IPS DF 6.9 (cell line): ENCODE measurements at regions not wholly inside any gene's neighbourhood (a gene's known extent, or its start where the extent isn't known, plus 50 kb on each side); places are given as distances from the start of the nearest gene placed in this dataset.
"Not testable (repeated sequence)": the region's sequence is repeated elsewhere in the genome, so short reads cannot be mapped to it uniquely, and the experiment has no call there.

Experiments used
- DNase-seq: peaks from one replicate; pipeline ENCODE4 v3.0.0-alpha.2; 2013; ENCODE audit warnings: low read depth, low spot score
- H3K27ac ChIP-seq: one replicate; pipeline ENCODE4 v1.5.1; 2013; ENCODE audit warnings: low read length, control low read depth
- H3K27me3 ChIP-seq: 2 replicates; pipeline ENCODE4 v1.6.1; 2013; ENCODE audit warnings: mild to moderate bottlenecking, low read length; ENCODE audit not compliant: control insufficient read depth, insufficient read depth
- H3K36me3 ChIP-seq: 2 replicates; pipeline ENCODE4 v1.6.1; 2013; ENCODE audit warnings: low read length; ENCODE audit not compliant: control insufficient read depth, insufficient read depth
- H3K4me1 ChIP-seq: 2 replicates; pipeline ENCODE4 v1.6.1; 2013; ENCODE audit warnings: low read length; ENCODE audit not compliant: control insufficient read depth, insufficient read depth
- H3K4me3 ChIP-seq: 2 replicates; pipeline ENCODE4 v1.5.1; 2013; ENCODE audit warnings: mild to moderate bottlenecking, low read length
- H3K9me3 ChIP-seq: 2 replicates; pipeline ENCODE4 v1.6.1; 2013; ENCODE audit warnings: low read length, inconsistent platforms; ENCODE audit not compliant: control insufficient read depth, insufficient read depth
- WGBS: extraction: QIAGEN DNeasy Blood & Tissue Kit; methylation state at CpG from one replicate; pipeline ENCODE4 v1.1.7; 2013; ENCODE audit warnings: mixed read lengths, missing lambda C conversion rate; ENCODE audit not compliant: insufficient read length, insufficient coverage; 5-methylcytosine and 5-hydroxymethylcytosine counted together

DNA sequence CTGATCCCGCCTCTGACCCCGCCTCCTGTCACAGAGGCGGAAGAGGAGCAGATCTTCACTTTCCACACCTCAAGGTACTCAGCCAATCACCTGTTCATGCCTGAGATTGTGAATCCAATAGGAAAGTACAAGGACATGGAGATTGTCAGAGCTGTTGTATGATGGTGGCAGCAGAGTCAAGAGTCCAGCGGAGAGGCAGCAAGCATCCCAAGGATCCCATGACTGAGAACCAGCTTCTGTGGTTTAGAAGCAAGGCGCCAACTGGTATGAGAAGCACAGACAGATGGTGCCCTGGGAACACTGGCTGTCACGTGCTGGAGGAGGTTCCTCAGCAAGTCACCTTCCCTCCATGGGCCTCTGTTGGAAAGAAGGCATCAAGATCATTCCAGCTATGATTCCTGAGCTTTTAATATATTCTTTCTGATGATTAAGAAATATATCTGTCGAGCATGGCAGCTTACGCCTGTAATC is 93.9 kb downstream of the CPN2 start:
- no peaks in the 10 kb centered on the region for H3K9me3 ChIP-seq
- no peak overlapping the region for H3K27ac ChIP-seq
- no peaks in the 10 kb centered on the region for H3K4me1 ChIP-seq
- no peak for DNase-seq
- no peak overlapping the region for H3K4me3 ChIP-seq
- H3K36me3 ChIP-seq = no peaks in the 10 kb centered on the region
- no peaks in the 10 kb centered on the region for H3K27me3 ChIP-seq
- WGBS = no CpG with 5 or more reads among the region's 8 CpGs

DNA sequence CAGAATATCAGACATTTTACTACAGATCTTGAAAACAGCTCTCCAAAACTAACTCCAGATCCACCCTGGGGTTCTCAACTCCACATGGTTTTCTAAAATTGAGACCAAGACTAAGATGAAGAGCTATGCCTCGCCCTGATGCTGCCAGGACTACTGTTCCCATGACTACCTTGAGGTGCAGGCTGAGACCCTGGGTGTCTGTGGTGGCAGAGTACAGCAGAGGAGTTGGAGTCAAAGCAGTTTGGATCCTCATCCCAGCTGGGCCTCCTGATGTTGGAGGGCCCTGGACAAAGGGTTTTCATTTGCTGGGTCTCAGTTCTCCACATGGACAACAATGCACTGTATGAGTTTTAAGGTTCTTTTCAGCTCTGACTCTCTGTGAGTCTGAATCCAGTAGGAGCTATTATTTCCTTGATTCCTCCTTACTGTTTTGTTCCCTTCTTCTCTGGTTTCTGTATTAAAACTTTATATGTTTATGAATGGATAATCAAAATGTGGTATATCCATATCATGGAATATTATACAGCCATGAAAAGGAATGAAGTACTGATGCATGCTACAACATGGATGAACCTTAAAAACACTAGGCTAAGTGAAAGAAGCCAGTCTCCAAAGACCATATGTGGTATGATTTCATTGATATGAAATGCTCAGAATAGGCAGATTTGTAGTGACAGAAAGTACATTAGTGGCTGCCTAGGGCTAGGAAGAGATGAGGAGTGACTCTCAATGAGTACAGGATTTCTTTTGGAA is 93.0 kb downstream of the CPN2 start:
- Histone ChIP-seq H3K36me3 (no peaks in the 10 kb centered on the region), H3K27me3 (no peaks in the 10 kb centered on the region), H3K27ac (no peak overlapping the region), H3K9me3 (no peaks in the 10 kb centered on the region), H3K4me1 (no peaks in the 10 kb centered on the region), H3K4me3 (no peak overlapping the region)
- DNase-seq = no peak
- no CpG with 5 or more reads among the region's 1 CpG for WGBS

DNA sequence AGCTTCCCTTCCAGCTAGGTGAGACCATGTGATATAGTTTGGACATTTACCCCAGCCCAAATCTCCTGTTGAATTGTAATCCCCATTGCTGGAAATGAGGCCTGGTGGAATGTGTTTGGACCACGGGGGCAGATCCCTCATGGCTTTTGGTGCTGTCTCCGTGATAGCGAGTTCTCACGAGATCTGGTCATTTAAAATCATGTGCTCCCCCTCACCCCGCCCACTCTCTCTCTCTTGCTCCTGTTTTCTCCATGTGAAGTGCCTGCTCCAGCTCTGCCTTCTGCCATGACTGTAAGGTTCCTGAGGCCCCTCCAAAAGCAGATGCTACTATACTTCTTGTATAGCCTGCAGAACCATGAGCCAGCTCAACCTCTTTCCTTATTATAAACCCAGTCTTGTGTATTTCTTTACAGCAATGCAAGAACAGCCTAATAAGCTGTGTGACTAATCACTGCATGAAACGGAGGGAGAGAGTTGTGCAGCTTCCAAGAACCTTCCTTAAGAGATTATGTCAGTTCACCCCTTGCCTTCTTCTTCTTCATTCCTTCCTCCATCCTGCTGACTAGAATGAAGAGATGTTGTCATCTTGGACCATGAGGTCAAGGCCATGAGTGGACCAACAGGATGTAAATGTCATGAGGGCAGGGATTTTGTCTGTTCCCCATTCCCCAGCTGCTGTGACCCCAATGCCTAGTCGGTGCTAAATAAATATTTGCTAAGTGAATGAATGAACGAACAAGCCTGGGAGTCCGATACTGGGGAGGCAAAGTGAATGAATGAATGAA is 91.0 kb downstream of the CPN2 start:
- Histone ChIP-seq H3K4me3 (no peak overlapping the region), H3K27me3 (no peaks in the 10 kb centered on the region), H3K4me1 (no peaks in the 10 kb centered on the region), H3K36me3 (no peaks in the 10 kb centered on the region), H3K27ac (no peak overlapping the region), H3K9me3 (no peaks in the 10 kb centered on the region)
- no CpG with 5 or more reads among the region's 9 CpGs for WGBS
- DNase-seq = no peak

DNA sequence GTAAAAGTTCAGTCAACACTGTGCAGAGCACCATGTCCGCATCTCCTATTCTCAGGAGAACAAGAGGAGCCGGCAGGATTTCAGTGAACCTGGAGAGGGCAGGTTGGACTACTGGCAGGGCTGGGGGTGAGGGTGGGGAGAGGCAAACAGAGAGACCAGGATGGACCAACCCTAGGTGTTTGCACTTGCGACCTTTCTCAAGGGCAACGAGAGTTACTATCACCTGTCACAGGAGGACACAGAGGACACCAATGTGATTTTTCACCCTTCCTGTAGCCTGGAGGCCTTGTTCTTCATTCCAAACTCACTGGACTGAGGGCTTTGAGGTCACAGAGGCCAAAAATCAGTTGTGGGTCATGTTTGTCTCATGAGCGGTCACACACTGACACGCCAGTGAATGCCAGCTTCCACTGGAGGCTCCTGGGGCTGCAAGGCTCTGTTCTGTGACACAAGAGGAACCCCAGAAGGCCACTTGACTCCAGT is 89.5 kb downstream of the CPN2 start:
- no peak for DNase-seq

DNA sequence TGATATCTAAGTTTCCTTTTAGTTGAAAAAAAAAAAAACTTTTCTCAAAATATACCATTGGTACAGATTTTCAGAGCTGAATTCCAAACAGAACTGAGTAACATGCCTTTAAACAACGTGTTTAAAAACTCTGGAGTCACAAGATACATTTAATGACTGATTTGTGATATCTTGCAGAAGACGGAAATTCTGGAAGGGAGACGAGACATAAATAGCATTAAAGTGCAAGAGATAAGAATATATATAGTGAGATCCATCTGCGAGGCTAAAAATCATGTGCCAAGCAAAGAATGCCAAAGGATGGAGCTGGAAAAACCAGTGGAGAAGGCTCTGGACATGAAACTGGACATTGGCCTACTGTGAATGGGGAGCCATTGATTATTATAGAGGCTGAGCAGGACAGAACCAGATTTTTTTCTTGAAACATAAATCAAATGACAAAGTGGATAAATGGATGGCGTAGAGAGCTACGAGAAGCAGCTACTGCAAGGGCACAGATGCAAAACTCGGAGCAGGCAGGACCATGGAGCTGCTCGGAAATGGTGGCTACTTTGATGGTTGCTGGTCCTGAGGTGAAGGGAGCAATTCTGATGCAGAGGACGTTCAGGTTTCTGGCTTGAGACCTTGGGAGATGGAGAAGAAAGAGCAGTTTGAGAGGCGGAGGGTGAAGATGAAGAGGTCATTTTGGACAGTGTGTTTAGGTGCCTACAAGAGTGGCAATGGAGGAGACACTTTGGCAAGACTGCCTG is 88.8 kb downstream of the CPN2 start:
- H3K27ac ChIP-seq = no peak overlapping the region
- peaks cover 2% of the 10 kb centered on the region; the same call in 1 of the 2 replicates for H3K4me1 ChIP-seq
- H3K9me3 ChIP-seq = no peaks in the 10 kb centered on the region
- no peaks in the 10 kb centered on the region for H3K27me3 ChIP-seq
- no CpG with 5 or more reads among the region's 10 CpGs for WGBS
- no peaks in the 10 kb centered on the region for H3K36me3 ChIP-seq
- H3K4me3 ChIP-seq = no peak overlapping the region
- no peak for DNase-seq

More for the DNA sequence above, 89.5 kb downstream of the CPN2 start:
- no peak overlapping the region for H3K4me3 ChIP-seq
- no peaks in the 10 kb centered on the region for H3K9me3 ChIP-seq
- H3K36me3 ChIP-seq = no peaks in the 10 kb centered on the region
- H3K27ac ChIP-seq = no peak overlapping the region
- H3K27me3 ChIP-seq = no peaks in the 10 kb centered on the region
- H3K4me1 ChIP-seq = 0 out of 2 replicates have a peak, but pooled peaks cover 1% of the 10 kb centered on the region
- no CpG with 5 or more reads among the region's 6 CpGs for WGBS

DNA sequence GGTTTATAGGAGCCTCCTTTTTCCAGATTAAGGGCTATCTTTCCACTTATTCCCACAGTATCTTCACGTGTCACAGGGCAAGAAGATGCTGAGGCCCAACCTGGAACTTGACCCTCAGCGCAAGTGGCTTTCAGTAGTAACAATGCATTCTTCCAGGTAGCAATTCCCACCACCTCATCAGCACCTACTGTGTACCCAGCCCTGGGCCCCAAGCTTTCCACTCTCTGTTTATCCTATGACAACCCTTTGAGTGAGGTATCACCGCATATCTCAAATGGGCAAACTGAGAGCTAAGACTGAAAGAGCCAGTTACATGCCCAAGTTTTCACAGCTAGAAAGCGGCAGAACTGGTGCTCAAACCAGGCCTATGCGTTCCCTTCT is 88.2 kb downstream of the CPN2 start:
- Histone ChIP-seq H3K4me1 (peaks cover 3% of the 10 kb centered on the region; the same call in 1 of the 2 replicates), H3K4me3 (no peak overlapping the region), H3K36me3 (no peaks in the 10 kb centered on the region), H3K27me3 (no peaks in the 10 kb centered on the region), H3K27ac (no peak overlapping the region), H3K9me3 (no peaks in the 10 kb centered on the region)
- no peak for DNase-seq
- no CpG with 5 or more reads among the region's 5 CpGs for WGBS

DNA sequence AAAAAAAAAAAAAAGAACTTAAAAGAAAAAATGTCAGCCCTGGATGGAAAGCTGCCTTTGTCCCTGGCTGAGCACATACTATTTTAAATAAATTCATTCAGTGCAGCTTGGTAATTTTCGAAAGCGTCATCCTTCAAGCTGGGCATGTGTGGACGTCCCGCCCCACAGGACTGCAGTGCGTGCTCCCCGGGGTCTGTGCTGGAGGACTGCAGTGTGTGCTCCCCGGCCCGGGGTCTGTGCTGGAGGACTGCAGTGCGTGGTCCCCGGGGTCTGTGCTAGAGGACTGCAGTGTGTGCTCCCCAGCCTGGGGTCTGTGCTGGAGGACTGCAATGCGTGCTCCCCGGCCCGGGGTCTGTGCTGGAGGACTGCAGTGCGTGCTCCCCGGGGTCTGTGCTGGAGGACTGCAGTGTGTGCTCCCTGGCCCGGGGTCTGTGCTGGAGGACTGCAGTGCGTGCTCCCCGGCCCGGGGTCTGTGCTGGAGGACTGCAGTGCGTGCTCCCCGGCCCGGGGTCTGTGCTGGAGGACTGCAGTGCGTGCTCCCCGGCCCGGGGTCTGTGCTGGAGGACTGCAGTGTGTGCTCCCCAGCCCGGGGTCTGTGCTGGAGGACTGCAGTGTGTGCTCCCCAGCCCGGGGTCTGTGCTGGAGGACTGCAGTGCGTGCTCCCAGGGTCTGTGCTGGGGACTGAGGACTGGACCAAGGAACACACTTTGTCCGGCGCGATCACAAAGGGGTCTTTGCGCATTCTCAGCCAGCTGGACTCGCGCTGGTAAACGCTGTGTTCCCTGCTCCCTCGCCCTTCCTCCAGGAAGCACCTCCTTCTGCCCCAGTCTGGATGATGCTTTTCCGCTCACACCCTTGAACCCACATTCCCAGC is 86.3 kb downstream of the CPN2 start:
- H3K4me1 ChIP-seq, DNase-seq, H3K27ac ChIP-seq: not testable (repeated sequence)

DNA sequence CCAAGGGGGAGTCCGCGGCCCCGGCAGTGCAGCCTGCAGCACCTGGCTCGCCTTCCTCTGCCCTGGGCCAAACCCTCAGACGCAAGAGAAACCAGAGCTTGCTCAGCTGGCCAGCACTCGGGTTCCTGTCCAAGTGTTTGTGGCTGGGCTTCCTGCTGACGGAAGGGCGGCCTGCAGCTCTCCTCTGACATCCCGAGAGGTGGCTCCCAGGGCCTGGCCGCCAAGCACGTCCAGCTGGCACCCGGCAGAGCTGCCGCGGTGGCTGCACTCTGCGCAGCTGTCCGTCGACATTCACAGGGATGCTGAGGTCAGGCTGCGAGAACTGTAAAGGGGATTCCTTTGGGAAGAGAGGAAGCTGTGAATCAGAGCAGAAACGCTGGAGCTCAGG is 85.6 kb downstream of the CPN2 start:
- no peaks in the 10 kb centered on the region for H3K27me3 ChIP-seq
- no peak for DNase-seq
- no CpG with 5 or more reads among the region's 19 CpGs for WGBS
- H3K4me3 ChIP-seq = no peak overlapping the region
- no peak overlapping the region for H3K27ac ChIP-seq
- H3K9me3 ChIP-seq = no peaks in the 10 kb centered on the region
- peaks cover 4% of the 10 kb centered on the region; the same call in 1 of the 2 replicates for H3K4me1 ChIP-seq
- H3K36me3 ChIP-seq = no peaks in the 10 kb centered on the region

More for the DNA sequence above, 86.3 kb downstream of the CPN2 start:
- not testable (repeated sequence) for H3K4me3 ChIP-seq, H3K36me3 ChIP-seq, H3K9me3 ChIP-seq, H3K27me3 ChIP-seq
- WGBS = no CpG with 5 or more reads among the region's 37 CpGs

DNA sequence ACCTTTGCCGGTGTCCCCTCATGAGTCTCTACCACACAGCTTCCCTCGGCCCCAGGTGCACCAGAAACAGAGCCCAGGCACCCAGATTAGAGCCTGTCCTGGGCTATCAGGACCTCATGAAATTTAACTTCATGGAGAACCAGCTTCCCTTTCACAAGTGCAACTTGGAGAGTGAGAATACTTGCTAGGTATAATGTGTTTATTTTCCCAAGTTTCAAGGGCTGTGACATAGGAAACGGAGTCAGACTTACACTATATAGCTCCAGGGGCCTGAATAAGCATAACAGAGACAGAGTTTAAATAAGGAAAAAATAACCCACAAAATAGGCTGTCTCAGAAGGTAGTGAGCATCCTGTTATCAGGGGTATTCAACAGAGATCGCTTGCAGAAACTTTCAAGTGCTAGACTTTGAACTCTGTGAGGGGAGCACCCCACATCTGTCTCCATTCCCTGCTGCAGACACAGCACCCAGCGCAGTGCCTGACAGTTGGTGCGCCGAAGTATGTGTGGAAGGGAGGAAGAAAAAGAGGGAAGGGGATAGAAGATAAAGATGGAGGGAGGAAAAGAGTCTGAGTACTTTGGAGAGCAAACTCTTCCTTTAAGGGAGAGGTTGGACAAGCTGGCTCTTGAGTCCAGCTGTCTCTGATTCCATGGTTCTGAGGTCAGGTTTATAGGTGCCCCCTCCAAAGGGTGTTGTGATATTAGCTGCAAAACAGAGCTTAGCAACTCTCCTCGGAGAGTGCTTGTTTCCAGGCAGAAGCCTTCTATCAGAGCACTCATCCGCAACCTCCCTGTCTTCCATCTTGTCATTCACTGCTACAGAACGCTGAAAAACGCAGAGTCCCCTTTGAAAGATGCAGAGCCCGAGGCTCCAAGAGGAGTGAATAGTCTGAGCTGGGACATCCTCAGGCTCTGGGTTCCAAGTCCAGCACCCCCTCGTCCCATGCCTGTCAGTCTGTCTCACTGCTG is 84.8 kb downstream of the CPN2 start:
- H3K9me3 ChIP-seq = no peaks in the 10 kb centered on the region
- 100% methylated on average over 2 of the region's 13 CpGs for WGBS
- H3K36me3 ChIP-seq = no peaks in the 10 kb centered on the region
- no peak overlapping the region for H3K4me3 ChIP-seq
- no peak overlapping the region for H3K27ac ChIP-seq
- no peaks in the 10 kb centered on the region for H3K27me3 ChIP-seq
- H3K4me1 ChIP-seq = peaks cover 7% of the 10 kb centered on the region
- no peak for DNase-seq
